Lower lobe of right lung (tissue), 2 donors: ENCODE measurements at regions not wholly inside any gene's neighbourhood (a gene's known extent, or its start where the extent isn't known, plus 50 kb on each side); places are given as distances from the start of the nearest gene placed in this dataset.
"Not testable (repeated sequence)": the region's sequence is repeated elsewhere in the genome, so short reads cannot be mapped to it uniquely, and the experiment has no call there.

Experiments used
- ATAC-seq, 2 donors: fragments of 200-7000 bp; cut with Tn5 transposase; one replicate each; pipeline ENCODE4 v1.9.1; 2020 to 2022; ENCODE audit warnings: mild to moderate bottlenecking in 2 of 2, moderate library complexity in 2 of 2
- DNase-seq: peaks from one replicate; pipeline ENCODE4 v3.0.0-alpha.2; 2020
- H3K27ac ChIP-seq: fragments of 200-600 bp; one replicate; pipeline ENCODE4 v1.8.0; 2022
- H3K27me3 ChIP-seq: fragments of 200-600 bp; one replicate; pipeline ENCODE4 v1.8.0; 2022; ENCODE audit warnings: low read depth
- H3K36me3 ChIP-seq: fragments of 200-600 bp; one replicate; pipeline ENCODE4 v1.8.0; 2022; ENCODE audit warnings: mild to moderate bottlenecking
- H3K4me1 ChIP-seq: fragments of 200-600 bp; one replicate; pipeline ENCODE4 v1.8.0; 2022
- H3K4me3 ChIP-seq: fragments of 200-600 bp; one replicate; pipeline ENCODE4 v1.8.0; 2022; ENCODE audit warnings: mild to moderate bottlenecking
- H3K9me3 ChIP-seq: fragments of 200-600 bp; one replicate; pipeline ENCODE4 v1.8.0; 2022
- CTCF ChIP-seq: fragments of 200-600 bp; IDR thresholded peaks from one replicate; pipeline ENCODE4 v1.8.0; 2022; ENCODE audit warnings: antibody characterized with exemption, mild to moderate bottlenecking
- intact Hi-C: fragments of 100-400 bp; cut with DNase I; formaldehyde crosslinking; loops from one replicate; pipeline ENCODE4 v1.11.0; 2022
- donor health status: DM: no; HTN: yes; CAD: no; lungs with severe emphysema.

- ATAC-seq = peak; percentile 50 to 61
- Histone ChIP-seq H3K36me3 (no peaks in the 10 kb centered on the region), H3K4me3 (peak overlapping the region; percentile 14), H3K4me1 (peaks cover 16% of the 10 kb centered on the region), H3K27ac (peak overlapping the region; percentile 69), H3K27me3 (no peaks in the 10 kb centered on the region), H3K9me3 (no peaks in the 10 kb centered on the region)
- no peak for DNase-seq
- no peak for TF ChIP-seq CTCF
- intact Hi-C loops = no loop called here
These were observed 120.5 kb upstream of the FAT1 start for GRCh38 chr4:186844059-186844681.

- peak overlapping the region; percentile 69 for H3K27ac ChIP-seq
- H3K4me3 ChIP-seq = no peak overlapping the region
- no peaks in the 10 kb centered on the region for H3K36me3 ChIP-seq
- peaks cover 16% of the 10 kb centered on the region for H3K4me1 ChIP-seq
- TF ChIP-seq CTCF = no peak
- no peak for DNase-seq
- intact Hi-C loops = no loop called here
- peak; percentile 47 to 69 for ATAC-seq
- H3K27me3 ChIP-seq = no peaks in the 10 kb centered on the region
- no peaks in the 10 kb centered on the region for H3K9me3 ChIP-seq
These were observed 121.6 kb upstream of the FAT1 start for GRCh38 chr4:186845137-186845842.

- Histone ChIP-seq H3K27ac (no peak overlapping the region), H3K9me3 (no peaks in the 10 kb centered on the region), H3K27me3 (no peaks in the 10 kb centered on the region), H3K4me3 (no peak overlapping the region), H3K4me1 (peaks cover 16% of the 10 kb centered on the region), H3K36me3 (no peaks in the 10 kb centered on the region)
- no peak for TF ChIP-seq CTCF
- DNase-seq = no peak
- intact Hi-C loops = no loop called here
- ATAC-seq = no peak
These were observed 122.8 kb upstream of the FAT1 start for GRCh38 chr4:186846426-186846825.

GRCh38 chr4:186847429-186848131 is 123.9 kb upstream of the FAT1 start:
- intact Hi-C loops, H3K9me3 ChIP-seq, DNase-seq, H3K36me3 ChIP-seq, H3K4me3 ChIP-seq, ATAC-seq, H3K27me3 ChIP-seq, H3K27ac ChIP-seq: not testable (repeated sequence)
- H3K4me1 ChIP-seq = peaks cover 16% of the 10 kb centered on the region

- H3K27ac ChIP-seq = no peak overlapping the region
- ATAC-seq (no peak), DNase-seq (no peak)
- peaks cover 16% of the 10 kb centered on the region for H3K4me1 ChIP-seq
- H3K4me3 ChIP-seq = no peak overlapping the region
- no peak for TF ChIP-seq CTCF
- intact Hi-C loops = no loop called here
- H3K9me3 ChIP-seq = no peaks in the 10 kb centered on the region
- no peaks in the 10 kb centered on the region for H3K36me3 ChIP-seq
- H3K27me3 ChIP-seq = no peaks in the 10 kb centered on the region
These were observed 124.8 kb upstream of the FAT1 start for GRCh38 chr4:186848437-186848836.
